ENCODE measurements at regions not wholly inside any gene's neighbourhood (a gene's known extent, or its start where the extent isn't known, plus 50 kb on each side); places are given as distances from the start of the nearest gene placed in this dataset.

DNA sequence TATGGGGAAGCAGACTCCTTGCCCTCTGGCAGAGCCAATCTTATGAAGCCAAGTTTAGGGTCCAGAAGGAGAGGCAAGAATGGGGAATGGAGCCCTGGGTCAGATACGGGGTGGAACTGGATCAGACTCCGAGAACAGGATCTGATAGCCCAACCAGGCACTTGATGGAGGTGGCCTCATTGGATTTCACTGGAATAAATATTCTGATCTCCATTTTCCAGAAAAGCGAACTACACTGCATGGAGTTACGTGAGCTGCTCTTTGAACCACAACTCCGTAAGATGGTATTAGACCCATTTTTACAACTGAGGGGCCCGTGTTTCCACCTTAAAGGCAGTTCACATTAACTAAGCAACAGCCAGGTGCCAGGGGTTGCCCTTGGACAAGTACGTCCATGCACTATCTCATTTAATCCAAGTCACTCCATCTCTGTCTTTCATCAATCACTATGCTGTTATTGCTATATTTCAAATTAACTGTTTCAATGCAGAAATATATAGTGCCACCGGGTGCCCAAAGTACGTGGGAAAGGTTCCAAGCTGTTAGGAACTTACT is 155.2 kb downstream of the BCL11B start:
- no peak for DNase-seq

DNA sequence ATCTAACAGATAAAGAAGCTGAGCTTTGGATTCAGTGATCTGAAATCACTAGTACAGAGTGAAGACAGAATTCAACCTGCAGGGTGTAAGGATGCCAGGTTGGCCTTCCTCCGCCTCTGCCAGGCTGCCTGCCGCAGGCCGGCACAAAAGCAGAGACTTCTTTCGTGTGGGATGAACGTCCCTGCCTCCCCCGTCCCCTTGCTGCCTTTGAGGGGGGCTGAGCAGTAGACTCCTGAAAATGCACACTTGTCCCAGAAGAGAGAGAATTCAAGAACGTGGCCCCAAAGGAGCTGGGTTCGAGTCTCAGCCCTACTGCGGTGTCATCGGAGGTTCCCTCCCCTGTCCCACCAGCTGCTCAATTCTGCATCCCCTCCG is 154.3 kb downstream of the BCL11B start:
- no peak for DNase-seq

DNA sequence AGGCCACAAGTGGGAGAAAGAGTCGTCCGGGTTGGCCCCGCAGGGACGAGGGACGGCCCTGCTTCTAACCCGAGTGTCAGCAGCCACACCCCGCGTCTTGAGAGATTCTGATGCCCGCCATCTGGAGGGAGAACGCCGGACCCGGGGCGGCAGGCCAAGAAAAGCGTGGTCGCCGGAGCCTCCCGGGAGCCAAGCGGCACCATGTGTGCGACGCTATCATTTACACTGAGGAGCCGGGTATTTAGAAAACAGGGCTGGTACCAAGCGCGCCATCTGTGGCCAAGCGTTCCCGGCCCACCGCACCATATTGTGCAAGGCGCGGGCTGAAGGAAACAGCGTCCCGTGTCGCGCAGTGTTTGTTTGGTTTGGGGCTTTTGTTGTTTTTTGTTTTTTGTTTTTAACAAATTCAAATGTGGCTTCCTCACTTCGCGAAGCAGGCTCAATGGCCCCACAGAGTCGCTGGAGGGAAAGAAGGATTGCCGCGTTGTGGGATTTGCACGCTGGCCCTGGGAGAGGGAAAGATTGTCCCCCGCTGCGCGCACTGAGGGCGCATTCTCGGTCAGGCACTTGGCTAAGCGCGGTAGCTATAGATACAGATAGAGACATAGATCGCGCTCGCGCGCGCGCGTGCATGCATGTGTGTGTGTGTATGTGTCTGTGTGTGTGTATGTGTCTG is 153.8 kb downstream of the BCL11B start:
- no peak for DNase-seq

DNA sequence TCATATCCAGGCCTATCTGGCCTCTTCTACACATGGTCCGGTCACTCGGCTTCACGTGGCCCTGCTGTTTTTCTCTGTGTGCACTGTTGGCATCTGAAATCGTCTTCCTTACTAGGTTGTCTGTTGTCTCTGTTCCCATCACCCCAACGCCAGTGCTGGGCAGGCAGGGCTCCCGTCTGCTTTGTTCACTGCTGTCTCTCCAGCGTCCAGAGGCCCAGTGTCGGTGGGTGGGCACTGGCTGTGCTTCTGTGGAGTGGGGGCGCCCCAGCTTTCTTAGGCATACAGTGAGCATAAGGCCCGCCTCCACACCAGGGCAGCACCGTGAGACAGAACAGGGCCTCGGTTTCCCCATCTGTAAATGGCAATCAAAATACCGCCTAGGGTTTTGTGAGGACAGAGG is 153.1 kb downstream of the BCL11B start:
- DNase-seq: no peak
